Neural progenitor cell (in vitro differentiated cells): ENCODE measurements at regions not wholly inside any gene's neighbourhood (a gene's known extent, or its start where the extent isn't known, plus 50 kb on each side); places are given as distances from the start of the nearest gene placed in this dataset.

Experiments used
- DNase-seq: peaks from one replicate; pipeline ENCODE4 v3.0.0-alpha.2; 2016; ENCODE audit warnings: low spot score
- H2AFZ ChIP-seq: fragments of 200-600 bp; sonication (generic); replicated peaks from 2 replicates; pipeline ENCODE4 v1.6.1; 2016; ENCODE audit warnings: antibody characterized with exemption
- H3F3A ChIP-seq: fragments of 200-600 bp; sonication (generic); 2 replicates; pipeline ENCODE4 v1.6.1; 2016; ENCODE audit warnings: antibody characterized with exemption, low read depth
- H3K27ac ChIP-seq: fragments of 200-600 bp; sonication (generic); 2 replicates; pipeline ENCODE4 v1.5.1; 2016; ENCODE audit warnings: mild to moderate bottlenecking
- H3K27me3 ChIP-seq: fragments of 200-600 bp; sonication (generic); 2 replicates; pipeline ENCODE4 v1.6.1; 2016; ENCODE audit warnings: mild to moderate bottlenecking, moderate library complexity
- H3K36me3 ChIP-seq: fragments of 200-600 bp; sonication (generic); 2 replicates; pipeline ENCODE4 v1.5.1; 2016
- H3K4me1 ChIP-seq: fragments of 200-600 bp; sonication (generic); 2 replicates; pipeline ENCODE4 v1.6.1; 2016; ENCODE audit warnings: mixed run types
- H3K4me2 ChIP-seq: fragments of 200-600 bp; sonication (generic); 2 replicates; pipeline ENCODE4 v1.6.1; 2016
- H3K4me3 ChIP-seq: fragments of 200-600 bp; sonication (generic); 2 replicates; pipeline ENCODE4 v1.5.1; 2016
- H3K79me2 ChIP-seq: fragments of 200-600 bp; sonication (generic); 2 replicates; pipeline ENCODE4 v1.6.1; 2016; ENCODE audit warnings: low read depth
- H3K9ac ChIP-seq: fragments of 200-600 bp; sonication (generic); 2 replicates; pipeline ENCODE4 v1.6.1; 2016
- H3K9me3 ChIP-seq: fragments of 200-600 bp; sonication (generic); 2 replicates; pipeline ENCODE4 v1.5.1; 2016; ENCODE audit warnings: low read depth
- H4K20me1 ChIP-seq: fragments of 200-600 bp; sonication (generic); 2 replicates; pipeline ENCODE4 v1.6.1; 2016; ENCODE audit warnings: low read depth
- H3K27ac Mint-ChIP-seq: 3 replicates; pipeline ENCODE4 v1.8.0; 2021; ENCODE audit warnings: mixed read lengths
- H3K27me3 Mint-ChIP-seq: 2 replicates; pipeline ENCODE4 v1.8.0; 2022; ENCODE audit warnings: low read depth, mild to moderate bottlenecking, inconsistent platforms, moderate library complexity, mixed read lengths; ENCODE audit not compliant: insufficient read depth
- H3K36me3 Mint-ChIP-seq: 3 replicates; pipeline ENCODE4 v1.8.0; 2021; ENCODE audit warnings: mixed read lengths
- H3K4me1 Mint-ChIP-seq: 3 replicates; pipeline ENCODE4 v1.8.0; 2021; ENCODE audit warnings: mixed read lengths
- H3K4me3 Mint-ChIP-seq: 3 replicates; pipeline ENCODE4 v1.8.0; 2021; ENCODE audit warnings: mild to moderate bottlenecking, moderate library complexity, mixed read lengths
- H3K9me3 Mint-ChIP-seq: 3 replicates; pipeline ENCODE4 v1.8.0; 2020; ENCODE audit warnings: mixed read lengths
- EZH2 ChIP-seq: fragments of 200-600 bp; sonication (generic); IDR thresholded peaks from 2 replicates; pipeline ENCODE4 v1.6.1; 2017; ENCODE audit warnings: antibody characterized with exemption, mild to moderate bottlenecking, moderate library complexity
- EZH2phosphoT487 ChIP-seq: fragments of 200-600 bp; sonication (generic); IDR thresholded peaks from 2 replicates; pipeline ENCODE4 v1.6.1; 2017; ENCODE audit warnings: antibody characterized with exemption
- TF ChIP-seq, protein P1 (sequence below): fragments of 200-600 bp; sonication (generic); IDR thresholded peaks from 2 replicates; pipeline ENCODE4 v1.5.1; 2017; ENCODE audit warnings: antibody characterized with exemption, mild to moderate bottlenecking

GRCh38 chr5:159438092-159438491 is 107.8 kb upstream of the IL12B start:
- TF ChIP-seq, protein P1, sequence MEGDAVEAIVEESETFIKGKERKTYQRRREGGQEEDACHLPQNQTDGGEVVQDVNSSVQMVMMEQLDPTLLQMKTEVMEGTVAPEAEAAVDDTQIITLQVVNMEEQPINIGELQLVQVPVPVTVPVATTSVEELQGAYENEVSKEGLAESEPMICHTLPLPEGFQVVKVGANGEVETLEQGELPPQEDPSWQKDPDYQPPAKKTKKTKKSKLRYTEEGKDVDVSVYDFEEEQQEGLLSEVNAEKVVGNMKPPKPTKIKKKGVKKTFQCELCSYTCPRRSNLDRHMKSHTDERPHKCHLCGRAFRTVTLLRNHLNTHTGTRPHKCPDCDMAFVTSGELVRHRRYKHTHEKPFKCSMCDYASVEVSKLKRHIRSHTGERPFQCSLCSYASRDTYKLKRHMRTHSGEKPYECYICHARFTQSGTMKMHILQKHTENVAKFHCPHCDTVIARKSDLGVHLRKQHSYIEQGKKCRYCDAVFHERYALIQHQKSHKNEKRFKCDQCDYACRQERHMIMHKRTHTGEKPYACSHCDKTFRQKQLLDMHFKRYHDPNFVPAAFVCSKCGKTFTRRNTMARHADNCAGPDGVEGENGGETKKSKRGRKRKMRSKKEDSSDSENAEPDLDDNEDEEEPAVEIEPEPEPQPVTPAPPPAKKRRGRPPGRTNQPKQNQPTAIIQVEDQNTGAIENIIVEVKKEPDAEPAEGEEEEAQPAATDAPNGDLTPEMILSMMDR, result no peak
- no peak for TF ChIP-seq EZH2phosphoT487
- no peak for TF ChIP-seq EZH2
- peaks cover 7% of the 10 kb centered on the region for H3K4me1 Mint-ChIP-seq
- no peak overlapping the region for H3K4me3 ChIP-seq
- peaks cover 2% of the 10 kb centered on the region for H3K27me3 Mint-ChIP-seq
- no peak overlapping the region for H3K4me2 ChIP-seq
- no peaks in the 10 kb centered on the region for H3K27me3 ChIP-seq
- no peaks in the 10 kb centered on the region for H3K36me3 Mint-ChIP-seq
- DNase-seq, result no peak
- H3K27ac ChIP-seq, result no peak overlapping the region
- H3K36me3 ChIP-seq, result no peaks in the 10 kb centered on the region
- H3K4me3 Mint-ChIP-seq, result no peak overlapping the region
- no peaks in the 10 kb centered on the region for H3K9me3 Mint-ChIP-seq
- no peaks in the 10 kb centered on the region for H3K9me3 ChIP-seq
- H4K20me1 ChIP-seq, result no peaks in the 10 kb centered on the region
- no peaks in the 10 kb centered on the region for H3K79me2 ChIP-seq
- H3K9ac ChIP-seq, result no peak overlapping the region
- H3F3A ChIP-seq, result peaks cover 6% of the 10 kb centered on the region
- peaks cover 7% of the 10 kb centered on the region for H3K4me1 ChIP-seq
- H3K27ac Mint-ChIP-seq, result no peak overlapping the region
- no peak overlapping the region for H2AFZ ChIP-seq

- Histone ChIP-seq H4K20me1 (no peaks in the 10 kb centered on the region), H3K27me3 (no peaks in the 10 kb centered on the region), H2AFZ (no peak overlapping the region), H3K4me1 (peaks cover 7% of the 10 kb centered on the region), H3K9ac (no peak overlapping the region), H3F3A (peaks cover 6% of the 10 kb centered on the region), H3K36me3 (no peaks in the 10 kb centered on the region), H3K27ac (no peak overlapping the region), H3K79me2 (no peaks in the 10 kb centered on the region), H3K4me2 (no peak overlapping the region), H3K9me3 (no peaks in the 10 kb centered on the region), H3K4me3 (no peak overlapping the region)
- H3K4me3 Mint-ChIP-seq, result no peak overlapping the region
- DNase-seq, result no peak
- H3K27ac Mint-ChIP-seq, result no peak overlapping the region
- TF ChIP-seq EZH2 (no peak), EZH2phosphoT487 (no peak)
- TF ChIP-seq, protein P1, result no peak
- peaks cover 7% of the 10 kb centered on the region for H3K4me1 Mint-ChIP-seq
- H3K36me3 Mint-ChIP-seq, result no peaks in the 10 kb centered on the region
- no peaks in the 10 kb centered on the region for H3K27me3 Mint-ChIP-seq
- H3K9me3 Mint-ChIP-seq, result no peaks in the 10 kb centered on the region
Observed at GRCh38 chr5:159439002-159439401, 108.7 kb upstream of the IL12B start.

- Mint-ChIP-seq H3K27me3 (no peaks in the 10 kb centered on the region), H3K36me3 (no peaks in the 10 kb centered on the region), H3K9me3 (no peaks in the 10 kb centered on the region), H3K27ac (no peak overlapping the region), H3K4me1 (peaks cover 9% of the 10 kb centered on the region), H3K4me3 (no peak overlapping the region)
- Histone ChIP-seq H3K9ac (no peak overlapping the region), H3K27me3 (no peaks in the 10 kb centered on the region), H4K20me1 (no peaks in the 10 kb centered on the region), H3K36me3 (no peaks in the 10 kb centered on the region), H2AFZ (no peak overlapping the region), H3K9me3 (no peaks in the 10 kb centered on the region), H3K79me2 (no peaks in the 10 kb centered on the region), H3K27ac (no peak overlapping the region), H3K4me3 (no peak overlapping the region), H3K4me1 (peaks cover 7% of the 10 kb centered on the region), H3K4me2 (no peak overlapping the region), H3F3A (peaks cover 6% of the 10 kb centered on the region)
- DNase-seq, result no peak
- TF ChIP-seq, protein P1, result no peak
- TF ChIP-seq EZH2phosphoT487 (no peak), EZH2 (no peak)
Observed at GRCh38 chr5:159440235-159440634, 109.9 kb upstream of the IL12B start.
